GM12878 (cell line): ENCODE measurements at regions not wholly inside any gene's neighbourhood (a gene's known extent, or its start where the extent isn't known, plus 50 kb on each side); places are given as distances from the start of the nearest gene placed in this dataset.

Experiments used
- ATAC-seq: fragments of 200-7000 bp; cut with Tn5 transposase; 3 replicates; pipeline ENCODE4 v1.9.1; 2020; ENCODE audit warnings: mild to moderate bottlenecking, moderate library complexity
- BruUV-seq: library from RNA; stranded (reverse); fragments of 400-500 nt; replicated peaks from 2 replicates; lab custom pipeline; 2021; lab: Mats Ljungman, UMichigan
- CTCF ChIA-PET: fragments of 300-600 bp; sonication (Branson Sonifier 250); formaldehyde crosslinking; extraction: SDS; loops from one replicate; lab custom pipeline; 2021; ENCODE audit warnings: inconsistent platforms; lab: Yijun Ruan, JAX
- POLR2A ChIA-PET: fragments of 350-600 bp; formaldehyde crosslinking; extraction: SDS; loops from one replicate; lab custom pipeline; 2021; ENCODE audit warnings: inconsistent platforms; lab: Charles Lee
- RAD21 ChIA-PET: fragments of 300-600 bp; sonication (Branson Sonifier 250); formaldehyde crosslinking; loops from one replicate; lab custom pipeline; 2023; ENCODE audit warnings: antibody characterized with exemption; ENCODE audit not compliant: unreplicated experiment; lab: Charles Lee
- SMC1A ChIA-PET: fragments of 300-600 bp; sonication (Branson Sonifier 250); formaldehyde crosslinking; loops from one replicate; lab custom pipeline; 2023; ENCODE audit not compliant: unreplicated experiment, uncharacterized antibody; lab: Charles Lee
- DNase-seq: peaks from one replicate; pipeline ENCODE4 v3.0.0-alpha.2; 2011; ENCODE audit warnings: low read depth, low spot score
- FAIRE-seq: peaks from 3 replicates; lab custom pipeline; 2011; peaks lifted over from hg19 to GRCh38; lab: Jason Lieb, UNC
- H2AFZ ChIP-seq: 2 replicates; pipeline ENCODE4 v1.6.0; 2011; ENCODE audit warnings: low read depth, low read length, control low read depth; ENCODE audit not compliant: control insufficient read depth
- H3K27ac ChIP-seq: 2 replicates; pipeline ENCODE4 v1.5.1; 2011; ENCODE audit warnings: control low read depth; ENCODE audit not compliant: control insufficient read depth, insufficient read depth
- H3K27me3 ChIP-seq, 2 experiments: replicated peaks in 1 of 2; 2 replicates each; pipeline versions ENCODE4 v1.6.0 to v1.6.1; 2011; ENCODE audit warnings: low read length in 1 of 2; ENCODE audit not compliant: control insufficient read depth in 2 of 2, insufficient read depth in 2 of 2
- H3K36me3 ChIP-seq, 2 experiments: 2 replicates each; pipeline ENCODE4 v1.5.1; 2011; ENCODE audit warnings: low read length in 1 of 2; ENCODE audit not compliant: control insufficient read depth in 2 of 2, insufficient read depth in 2 of 2
- H3K4me1 ChIP-seq: 2 replicates; pipeline ENCODE4 v1.6.1; 2011; ENCODE audit warnings: mild to moderate bottlenecking, low read length, moderate library complexity, mixed read lengths; ENCODE audit not compliant: control insufficient read depth, insufficient read depth
- H3K4me2 ChIP-seq: 2 replicates; pipeline ENCODE4 v1.6.0; 2011; ENCODE audit warnings: control low read depth; ENCODE audit not compliant: control insufficient read depth, insufficient read depth
- H3K4me3 ChIP-seq: fragments of 200-600 bp; sonication (generic); 2 replicates; pipeline ENCODE4 v1.5.1; 2016
- H3K79me2 ChIP-seq: 2 replicates; pipeline ENCODE4 v1.6.0; 2011; ENCODE audit warnings: low read length; ENCODE audit not compliant: control insufficient read depth, insufficient read depth
- H3K9ac ChIP-seq: 2 replicates; pipeline ENCODE4 v1.8.0; 2011; ENCODE audit warnings: low read length, control low read depth, mixed read lengths; ENCODE audit not compliant: control insufficient read depth, insufficient read depth
- H3K9me3 ChIP-seq: replicated peaks from 3 replicates; pipeline ENCODE4 v1.5.1; 2011; ENCODE audit warnings: mild to moderate bottlenecking, low read length; ENCODE audit not compliant: control insufficient read depth, insufficient read depth
- H4K20me1 ChIP-seq: 2 replicates; pipeline ENCODE4 v1.6.0; 2011; ENCODE audit not compliant: control insufficient read depth, insufficient read depth
- ASH2L ChIP-seq: fragments of 300-600, 200-600 bp; sonication (generic); IDR thresholded peaks from 2 replicates; pipeline ENCODE4 v1.6.1; 2017; ENCODE audit warnings: low read depth, mild to moderate bottlenecking, borderline replicate concordance
- ATF3 ChIP-seq: IDR thresholded peaks from 2 replicates; pipeline ENCODE4 v1.6.1; 2011; ENCODE audit warnings: low read depth, mild to moderate bottlenecking, low read length, moderate library complexity, borderline replicate concordance; ENCODE audit errors: extremely low read depth
- BACH1 ChIP-seq: fragments of 450-650 bp; IDR thresholded peaks from 2 replicates; pipeline ENCODE4 v1.6.1; 2017; ENCODE audit warnings: mild to moderate bottlenecking, borderline replicate concordance
- BCLAF1 ChIP-seq: fragments of 450-650 bp; IDR thresholded peaks from 2 replicates; pipeline ENCODE4 v1.6.1; 2017; ENCODE audit warnings: antibody characterized with exemption, mild to moderate bottlenecking, moderate library complexity
- EGR1 ChIP-seq, 2 experiments: IDR thresholded peaks; 1 replicate in 1 of 2; 2 replicates in 1 of 2; pipeline ENCODE4 v1.6.1; 2011 to 2012; ENCODE audit warnings: low read depth in 2 of 2, low read length in 2 of 2, borderline replicate concordance in 1 of 2, mild to moderate bottlenecking in 1 of 2, moderate library complexity in 1 of 2
- EZH2 ChIP-seq: IDR thresholded peaks from 2 replicates; pipeline ENCODE4 v1.6.1; 2012; ENCODE audit warnings: low read depth, mild to moderate bottlenecking, control low read depth, inconsistent platforms, low read length, borderline replicate concordance; ENCODE audit not compliant: control insufficient read depth
- HDGF ChIP-seq: fragments of 450-650 bp; IDR thresholded peaks from 2 replicates; pipeline ENCODE4 v1.6.1; 2016; ENCODE audit warnings: antibody characterized with exemption
- JUNB ChIP-seq: IDR thresholded peaks from 2 replicates; pipeline ENCODE4 v1.6.1; 2016; ENCODE audit warnings: antibody characterized with exemption, mild to moderate bottlenecking
- MEF2A ChIP-seq: IDR thresholded peaks from 2 replicates; pipeline ENCODE4 v1.6.1; 2011; ENCODE audit warnings: low read depth, mild to moderate bottlenecking, low read length, moderate library complexity; ENCODE audit not compliant: insufficient read depth
- NR2C2 ChIP-seq: IDR thresholded peaks from 2 replicates; pipeline ENCODE4 v1.6.1; 2011; ENCODE audit warnings: borderline replicate concordance, low read depth; ENCODE audit not compliant: control insufficient read depth, insufficient read length
- RAD51 ChIP-seq: fragments of 450-650 bp; IDR thresholded peaks from 2 replicates; pipeline ENCODE4 v1.6.1; 2016; ENCODE audit warnings: moderate library complexity, mild to moderate bottlenecking, inconsistent platforms
- RBBP5 ChIP-seq: fragments of 200-600 bp; sonication (generic); conservative IDR thresholded peaks from 2 replicates; pipeline ENCODE4 v1.6.1; 2016
- TARDBP ChIP-seq: IDR thresholded peaks from 2 replicates; pipeline ENCODE4 v1.6.1; 2016; ENCODE audit warnings: borderline replicate concordance
- TCF12 ChIP-seq: IDR thresholded peaks from 2 replicates; pipeline ENCODE4 v1.6.1; 2011; ENCODE audit warnings: low read depth, mild to moderate bottlenecking, low read length
- ZNF274 ChIP-seq: IDR thresholded peaks from one replicate; pipeline ENCODE4 v1.8.0; 2011; ENCODE audit not compliant: insufficient read length, insufficient read depth
- WGBS: methylation state at CpG from one replicate; pipeline ENCODE4 v1.1.6; 2016; ENCODE audit warnings: low lambda C conversion rate; ENCODE audit not compliant: insufficient replicate concordance, insufficient coverage; ENCODE audit errors: missing lambda C conversion rate; 5-methylcytosine and 5-hydroxymethylcytosine counted together
- in situ Hi-C: fragments of 300-500 bp; cut with MboI; formaldehyde crosslinking; loops from 9 replicates; pipeline ENCODE4 v1.14.3; 2018; ENCODE audit warnings: mixed read lengths
- intact Hi-C: fragments of 100-400 bp; cut with micrococcal nuclease; formaldehyde crosslinking; loops from one replicate; pipeline ENCODE4 v1.14.2; 2022; ENCODE audit not compliant: unreplicated experiment

GRCh38 chr4:30929649-30930048 is 209.5 kb downstream of the PCDH7 start:
- H3K79me2 ChIP-seq: no peaks in the 10 kb centered on the region
- no peak overlapping the region for H3K9ac ChIP-seq
- BruUV-seq: no TSS peak
- TF ChIP-seq ASH2L (no peak), NR2C2 (no peak), RAD51 (no peak), RBBP5 (no peak), HDGF (no peak), TARDBP (no peak), ATF3 (no peak), EZH2 (no peak), EGR1 (IDR thresholded peaks at IDR 0.05; ENCODE audit: borderline replicate concordance in 1 of 2, low read depth in 2 of 2, low read length in 2 of 2) (no peak), BACH1 (no peak), TCF12 (no peak), MEF2A (no peak), ZNF274 (no peak), JUNB (no peak), BCLAF1 (no peak)
- no peaks in the 10 kb centered on the region for H3K9me3 ChIP-seq
- H3K4me3 ChIP-seq: no peak overlapping the region
- POLR2A ChIA-PET: no interaction called here
- RAD21 ChIA-PET: no interaction called here
- CTCF ChIA-PET: no interaction called here
- no peak overlapping the region for H3K27ac ChIP-seq
- H3K4me1 ChIP-seq: no peaks in the 10 kb centered on the region
- no peaks in the 10 kb centered on the region for H4K20me1 ChIP-seq
- H3K27me3 ChIP-seq: no peaks in the 10 kb centered on the region
- no peaks in the 10 kb centered on the region for H3K36me3 ChIP-seq
- H2AFZ ChIP-seq: no peak overlapping the region
- DNase-seq: no peak
- WGBS: 21% methylated on average over 2 of the region's 2 CpGs
- ATAC-seq: no peak
- no peak overlapping the region for H3K4me2 ChIP-seq
- SMC1A ChIA-PET: no interaction called here
- no peak for FAIRE-seq
- in situ Hi-C loops (no loop called here), intact Hi-C loops (no loop called here)
